SH-SY5Y (cell line): ENCODE measurements at regions not wholly inside any gene's neighbourhood (a gene's known extent, or its start where the extent isn't known, plus 50 kb on each side); places are given as distances from the start of the nearest gene placed in this dataset.

Experiments used
- GATA2 ChIP-seq: IDR thresholded peaks from 2 replicates; pipeline ENCODE4 v1.6.1; 2011; ENCODE audit warnings: mild to moderate bottlenecking, low read depth, low read length
- GATA3 ChIP-seq: IDR thresholded peaks from 2 replicates; pipeline ENCODE4 v1.6.1; 2011; ENCODE audit warnings: low read depth, mild to moderate bottlenecking, low read length, moderate library complexity

- no peak for TF ChIP-seq GATA2
- no peak for TF ChIP-seq GATA3
These were observed 264.2 kb downstream of the C1D start for GRCh38 chr2:67798541-67799160.
